Naive thymus-derived CD4-positive, alpha-beta T cell (primary cell): ENCODE measurements at regions not wholly inside any gene's neighbourhood (a gene's known extent, or its start where the extent isn't known, plus 50 kb on each side); places are given as distances from the start of the nearest gene placed in this dataset.

Experiments used
- ATAC-seq: fragments of 150-1000 bp; cut with Tn5 transposase; 2 replicates; pipeline ENCODE4 v1.10.0; 2021; ENCODE audit warnings: mild to moderate bottlenecking, moderate library complexity
- CTCF ChIA-PET: fragments of 350-600 bp; sonication (Branson Sonifier 250); formaldehyde crosslinking; loops from one replicate; lab custom pipeline; 2021; ENCODE audit warnings: antibody characterized with exemption; lab: Charles Lee
- POLR2A ChIA-PET: fragments of 350-600 bp; sonication (Branson Sonifier 250); formaldehyde crosslinking; loops from one replicate; lab custom pipeline; 2021; ENCODE audit warnings: antibody characterized with exemption, inconsistent platforms; lab: Charles Lee
- DNase-seq, 9 donors: peaks; one replicate each; pipeline versions ENCODE4 v3.0.0 to v3.0.0-alpha.2; 2020 to 2022; ENCODE audit warnings: mixed read lengths in 1 of 9
- H3K27ac ChIP-seq: one replicate; pipeline ENCODE4 v1.7.0; 2013; ENCODE audit warnings: mild to moderate bottlenecking, low read depth, low read length, moderate library complexity
- H3K27me3 ChIP-seq, 2 donors: one replicate each; pipeline ENCODE4 v1.7.0; 2013; ENCODE audit warnings: low read length in 2 of 2, mild to moderate bottlenecking in 2 of 2, moderate library complexity in 2 of 2; ENCODE audit not compliant: control insufficient read depth in 2 of 2, insufficient read depth in 2 of 2
- H3K36me3 ChIP-seq, 3 experiments: 1 replicate in 2 of 3; 2 replicates in 1 of 3; pipeline ENCODE4 v1.7.0; 2013; ENCODE audit warnings: low read length in 3 of 3, mild to moderate bottlenecking in 3 of 3, moderate library complexity in 1 of 3; ENCODE audit not compliant: insufficient read depth in 3 of 3, control insufficient read depth in 2 of 3
- H3K4me1 ChIP-seq, 2 donors: one replicate each; pipeline ENCODE4 v1.7.0; 2013; ENCODE audit warnings: low read length in 2 of 2, mild to moderate bottlenecking in 2 of 2, moderate library complexity in 1 of 2; ENCODE audit not compliant: control insufficient read depth in 2 of 2, insufficient read depth in 2 of 2
- H3K4me3 ChIP-seq: 2 replicates; pipeline ENCODE4 v1.7.0; 2013; ENCODE audit warnings: mild to moderate bottlenecking, low read length
- H3K9me3 ChIP-seq, 3 experiments: 1 replicate in 2 of 3; 2 replicates in 1 of 3; pipeline ENCODE4 v1.7.0; 2013; ENCODE audit warnings: low read length in 3 of 3; ENCODE audit not compliant: control insufficient read depth in 2 of 3
- H3K27ac Mint-ChIP-seq, 9 donors: one replicate each; pipeline ENCODE4 v1.8.0; 2020 to 2022; ENCODE audit warnings: mixed read lengths in 9 of 9, mild to moderate bottlenecking in 8 of 9, moderate library complexity in 5 of 9, inconsistent platforms in 2 of 9
- H3K27me3 Mint-ChIP-seq, 5 donors: one replicate each; pipeline ENCODE4 v1.8.0; 2021 to 2022; ENCODE audit warnings: mixed read lengths in 5 of 5, mild to moderate bottlenecking in 1 of 5
- H3K36me3 Mint-ChIP-seq, 5 donors: one replicate each; pipeline ENCODE4 v1.8.0; 2020 to 2022; ENCODE audit warnings: mixed read lengths in 5 of 5, mild to moderate bottlenecking in 3 of 5, inconsistent platforms in 1 of 5
- H3K4me1 Mint-ChIP-seq, 7 donors: one replicate each; pipeline ENCODE4 v1.8.0; 2020 to 2022; ENCODE audit warnings: mixed read lengths in 7 of 7, mild to moderate bottlenecking in 3 of 7, inconsistent platforms in 1 of 7
- H3K4me3 Mint-ChIP-seq, 10 donors: one replicate each; pipeline ENCODE4 v1.8.0; 2020 to 2022; ENCODE audit warnings: mild to moderate bottlenecking in 10 of 10, mixed read lengths in 10 of 10, moderate library complexity in 6 of 10, inconsistent platforms in 2 of 10
- H3K9me3 Mint-ChIP-seq, 11 donors: one replicate each; pipeline ENCODE4 v1.8.0; 2020 to 2022; ENCODE audit warnings: mixed read lengths in 11 of 11, mild to moderate bottlenecking in 4 of 11, inconsistent platforms in 1 of 11, moderate library complexity in 1 of 11
- intact Hi-C, 2 donors: fragments of 100-400 bp; cut with micrococcal nuclease; formaldehyde crosslinking; loops; one replicate each; pipeline ENCODE4 v1.15.1; 2023

- no peak for ATAC-seq
- Mint-ChIP-seq H3K4me3 (no peak overlapping the region), H3K27ac (no peak overlapping the region), H3K4me1 (no peaks in the 10 kb centered on the region), H3K27me3 (no peaks in the 10 kb centered on the region), H3K9me3 (peaks cover 0 to 29% (median 9%) of the 10 kb centered on the region in 11 donors), H3K36me3 (no peaks in the 10 kb centered on the region)
- Histone ChIP-seq H3K9me3 (no peaks in the 10 kb centered on the region), H3K4me1 (no peaks in the 10 kb centered on the region), H3K4me3 (no peak overlapping the region), H3K36me3 (no peaks in the 10 kb centered on the region), H3K27me3 (no peaks in the 10 kb centered on the region), H3K27ac (no peak overlapping the region)
- DNase-seq, result no peak
- intact Hi-C loops, result no loop called here
- ChIA-PET POLR2A (no interaction called here), CTCF (no interaction called here)
Observed at GRCh38 chr3:81013360-81013759, 748.1 kb downstream of the GBE1 start.

GRCh38 chr3:81005992-81006391 is 755.5 kb downstream of the GBE1 start:
- no peak overlapping the region for H3K27ac ChIP-seq
- Mint-ChIP-seq H3K27me3 (no peaks in the 10 kb centered on the region), H3K36me3 (no peaks in the 10 kb centered on the region), H3K4me1 (no peaks in the 10 kb centered on the region), H3K27ac (no peak overlapping the region), H3K9me3 (peaks cover 0 to 19% (median 7%) of the 10 kb centered on the region in 11 donors), H3K4me3 (no peak overlapping the region)
- ATAC-seq (no peak), DNase-seq (no peak)
- CTCF ChIA-PET, result no interaction called here
- intact Hi-C loops, result no loop called here
- H3K9me3 ChIP-seq, result no peaks in the 10 kb centered on the region
- no peak overlapping the region for H3K4me3 ChIP-seq
- H3K4me1 ChIP-seq, result no peaks in the 10 kb centered on the region
- POLR2A ChIA-PET, result no interaction called here
- H3K27me3 ChIP-seq, result no peaks in the 10 kb centered on the region
- H3K36me3 ChIP-seq, result no peaks in the 10 kb centered on the region

GRCh38 chr3:81003817-81004216 is 757.6 kb downstream of the GBE1 start:
- no peak overlapping the region for H3K27ac ChIP-seq
- no peaks in the 10 kb centered on the region for H3K4me1 Mint-ChIP-seq
- H3K27ac Mint-ChIP-seq, result no peak overlapping the region
- peaks cover 0 to 20% (median 5%) of the 10 kb centered on the region in 11 donors for H3K9me3 Mint-ChIP-seq
- no peaks in the 10 kb centered on the region for H3K9me3 ChIP-seq
- no peak overlapping the region for H3K4me3 ChIP-seq
- ChIA-PET POLR2A (no interaction called here), CTCF (no interaction called here)
- no peaks in the 10 kb centered on the region for H3K36me3 ChIP-seq
- H3K4me1 ChIP-seq, result no peaks in the 10 kb centered on the region
- no peak overlapping the region for H3K4me3 Mint-ChIP-seq
- no peaks in the 10 kb centered on the region for H3K27me3 Mint-ChIP-seq
- H3K27me3 ChIP-seq, result no peaks in the 10 kb centered on the region
- intact Hi-C loops, result no loop called here
- ATAC-seq, result no peak
- no peak for DNase-seq
- no peaks in the 10 kb centered on the region for H3K36me3 Mint-ChIP-seq

GRCh38 chr3:81003008-81003645 is 758.3 kb downstream of the GBE1 start:
- no peaks in the 10 kb centered on the region for H3K36me3 Mint-ChIP-seq
- Histone ChIP-seq H3K4me3 (no peak overlapping the region), H3K9me3 (no peaks in the 10 kb centered on the region), H3K27me3 (no peaks in the 10 kb centered on the region), H3K36me3 (no peaks in the 10 kb centered on the region), H3K4me1 (no peaks in the 10 kb centered on the region), H3K27ac (no peak overlapping the region)
- POLR2A ChIA-PET, result no interaction called here
- no peaks in the 10 kb centered on the region for H3K4me1 Mint-ChIP-seq
- DNase-seq (no peak), ATAC-seq (no peak)
- H3K27ac Mint-ChIP-seq, result no peak overlapping the region
- H3K4me3 Mint-ChIP-seq, result no peak overlapping the region
- CTCF ChIA-PET, result no interaction called here
- H3K9me3 Mint-ChIP-seq, result peaks cover 0 to 20% (median 5%) of the 10 kb centered on the region in 11 donors
- H3K27me3 Mint-ChIP-seq, result no peaks in the 10 kb centered on the region
- intact Hi-C loops, result no loop called here

GRCh38 chr3:80999481-80999880 is 762.0 kb downstream of the GBE1 start:
- no peaks in the 10 kb centered on the region for H3K27me3 ChIP-seq
- H3K36me3 ChIP-seq, result no peaks in the 10 kb centered on the region
- no peak overlapping the region for H3K4me3 ChIP-seq
- H3K36me3 Mint-ChIP-seq, result no peaks in the 10 kb centered on the region
- no peak overlapping the region for H3K4me3 Mint-ChIP-seq
- ATAC-seq (no peak), DNase-seq (no peak)
- peaks cover 0 to 27% (median 0%) of the 10 kb centered on the region in 11 donors for H3K9me3 Mint-ChIP-seq
- no peaks in the 10 kb centered on the region for H3K4me1 ChIP-seq
- H3K27ac Mint-ChIP-seq, result no peak overlapping the region
- intact Hi-C loops, result no loop called here
- no peaks in the 10 kb centered on the region for H3K27me3 Mint-ChIP-seq
- no peaks in the 10 kb centered on the region for H3K4me1 Mint-ChIP-seq
- ChIA-PET CTCF (no interaction called here), POLR2A (no interaction called here)
- H3K27ac ChIP-seq, result no peak overlapping the region
- H3K9me3 ChIP-seq, result no peaks in the 10 kb centered on the region

- no peaks in the 10 kb centered on the region for H3K36me3 Mint-ChIP-seq
- H3K27ac Mint-ChIP-seq, result no peak overlapping the region
- Histone ChIP-seq H3K27me3 (no peaks in the 10 kb centered on the region), H3K27ac (no peak overlapping the region), H3K9me3 (no peaks in the 10 kb centered on the region), H3K4me3 (no peak overlapping the region), H3K4me1 (no peaks in the 10 kb centered on the region), H3K36me3 (no peaks in the 10 kb centered on the region)
- DNase-seq (no peak), ATAC-seq (no peak)
- no peaks in the 10 kb centered on the region for H3K4me1 Mint-ChIP-seq
- POLR2A ChIA-PET, result no interaction called here
- no peak overlapping the region for H3K4me3 Mint-ChIP-seq
- no peaks in the 10 kb centered on the region for H3K27me3 Mint-ChIP-seq
- intact Hi-C loops, result no loop called here
- CTCF ChIA-PET, result no interaction called here
- peaks cover 0 to 20% (median 5%) of the 10 kb centered on the region in 11 donors for H3K9me3 Mint-ChIP-seq
Observed at GRCh38 chr3:80998022-80998421, 763.4 kb downstream of the GBE1 start.

- H3K27me3 Mint-ChIP-seq, result no peaks in the 10 kb centered on the region
- ChIA-PET CTCF (no interaction called here), POLR2A (no interaction called here)
- intact Hi-C loops, result no loop called here
- no peaks in the 10 kb centered on the region for H3K27me3 ChIP-seq
- H3K4me1 Mint-ChIP-seq, result no peaks in the 10 kb centered on the region
- no peak for ATAC-seq
- no peak overlapping the region for H3K4me3 Mint-ChIP-seq
- H3K4me1 ChIP-seq, result no peaks in the 10 kb centered on the region
- no peaks in the 10 kb centered on the region for H3K9me3 ChIP-seq
- H3K4me3 ChIP-seq, result no peak overlapping the region
- DNase-seq, result no peak
- H3K36me3 Mint-ChIP-seq, result no peaks in the 10 kb centered on the region
- H3K36me3 ChIP-seq, result no peaks in the 10 kb centered on the region
- H3K9me3 Mint-ChIP-seq, result peaks cover 0 to 17% (median 5%) of the 10 kb centered on the region in 11 donors
- H3K27ac ChIP-seq, result no peak overlapping the region
- H3K27ac Mint-ChIP-seq, result no peak overlapping the region
Observed at GRCh38 chr3:80997622-80998021, 763.8 kb downstream of the GBE1 start.
